Nephron progenitor cell (in vitro differentiated cells): ENCODE measurements at regions not wholly inside any gene's neighbourhood (a gene's known extent, or its start where the extent isn't known, plus 50 kb on each side); places are given as distances from the start of the nearest gene placed in this dataset.

Experiments used
- DNase-seq: peaks from one replicate; pipeline ENCODE4 v3.0.0; 2021
- H3K27ac Mint-ChIP-seq: 2 replicates; pipeline ENCODE4 v1.8.0; 2021; ENCODE audit warnings: mild to moderate bottlenecking, moderate library complexity, mixed read lengths
- H3K27me3 Mint-ChIP-seq: 2 replicates; pipeline ENCODE4 v1.8.0; 2021; ENCODE audit warnings: mild to moderate bottlenecking, low read depth, mixed read lengths; ENCODE audit not compliant: poor library complexity
- H3K36me3 Mint-ChIP-seq: 2 replicates; pipeline ENCODE4 v1.8.0; 2021; ENCODE audit warnings: low read depth, mixed read lengths
- H3K4me1 Mint-ChIP-seq: 2 replicates; pipeline ENCODE4 v1.8.0; 2021; ENCODE audit warnings: mixed read lengths
- H3K4me3 Mint-ChIP-seq: 2 replicates; pipeline ENCODE4 v1.8.0; 2021; ENCODE audit warnings: mild to moderate bottlenecking, moderate library complexity, mixed read lengths
- H3K9me3 Mint-ChIP-seq: 2 replicates; pipeline ENCODE4 v1.8.0; 2021; ENCODE audit warnings: mild to moderate bottlenecking, moderate library complexity, mixed read lengths
- TF ChIP-seq, protein P1 (sequence below): fragments of 200-600 bp; sonication (generic); IDR thresholded peaks from 2 replicates; pipeline ENCODE4 v1.5.0; 2021; ENCODE audit warnings: antibody characterized with exemption

DNA sequence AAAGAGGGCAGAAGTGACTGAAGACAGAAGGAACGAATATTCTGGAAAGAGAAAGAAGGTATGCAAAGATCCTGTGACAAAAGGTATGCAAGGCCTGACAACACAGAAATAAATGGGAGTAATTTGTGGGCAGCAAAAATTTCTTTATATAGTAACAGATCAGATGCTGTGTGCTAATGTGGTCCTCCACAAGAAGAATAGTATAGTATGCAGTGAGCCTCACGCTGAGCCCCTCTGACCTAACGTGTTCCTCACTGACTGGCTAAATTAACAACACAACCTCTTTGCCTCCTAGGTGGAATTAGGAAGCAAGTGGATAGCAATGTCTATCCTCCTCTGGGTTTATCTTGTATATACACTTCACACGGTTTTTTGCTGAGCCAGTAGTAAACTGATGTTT is 143.1 kb upstream of the SESN3 start:
- Mint-ChIP-seq H3K27ac (peak overlapping the region; percentile 41), H3K9me3 (no peaks in the 10 kb centered on the region), H3K4me3 (no peak overlapping the region), H3K4me1 (peaks cover 40% of the 10 kb centered on the region), H3K36me3 (no peaks in the 10 kb centered on the region), H3K27me3 (no peaks in the 10 kb centered on the region)
- DNase-seq = no peak
- TF ChIP-seq, protein P1, sequence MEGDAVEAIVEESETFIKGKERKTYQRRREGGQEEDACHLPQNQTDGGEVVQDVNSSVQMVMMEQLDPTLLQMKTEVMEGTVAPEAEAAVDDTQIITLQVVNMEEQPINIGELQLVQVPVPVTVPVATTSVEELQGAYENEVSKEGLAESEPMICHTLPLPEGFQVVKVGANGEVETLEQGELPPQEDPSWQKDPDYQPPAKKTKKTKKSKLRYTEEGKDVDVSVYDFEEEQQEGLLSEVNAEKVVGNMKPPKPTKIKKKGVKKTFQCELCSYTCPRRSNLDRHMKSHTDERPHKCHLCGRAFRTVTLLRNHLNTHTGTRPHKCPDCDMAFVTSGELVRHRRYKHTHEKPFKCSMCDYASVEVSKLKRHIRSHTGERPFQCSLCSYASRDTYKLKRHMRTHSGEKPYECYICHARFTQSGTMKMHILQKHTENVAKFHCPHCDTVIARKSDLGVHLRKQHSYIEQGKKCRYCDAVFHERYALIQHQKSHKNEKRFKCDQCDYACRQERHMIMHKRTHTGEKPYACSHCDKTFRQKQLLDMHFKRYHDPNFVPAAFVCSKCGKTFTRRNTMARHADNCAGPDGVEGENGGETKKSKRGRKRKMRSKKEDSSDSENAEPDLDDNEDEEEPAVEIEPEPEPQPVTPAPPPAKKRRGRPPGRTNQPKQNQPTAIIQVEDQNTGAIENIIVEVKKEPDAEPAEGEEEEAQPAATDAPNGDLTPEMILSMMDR = no peak

DNA sequence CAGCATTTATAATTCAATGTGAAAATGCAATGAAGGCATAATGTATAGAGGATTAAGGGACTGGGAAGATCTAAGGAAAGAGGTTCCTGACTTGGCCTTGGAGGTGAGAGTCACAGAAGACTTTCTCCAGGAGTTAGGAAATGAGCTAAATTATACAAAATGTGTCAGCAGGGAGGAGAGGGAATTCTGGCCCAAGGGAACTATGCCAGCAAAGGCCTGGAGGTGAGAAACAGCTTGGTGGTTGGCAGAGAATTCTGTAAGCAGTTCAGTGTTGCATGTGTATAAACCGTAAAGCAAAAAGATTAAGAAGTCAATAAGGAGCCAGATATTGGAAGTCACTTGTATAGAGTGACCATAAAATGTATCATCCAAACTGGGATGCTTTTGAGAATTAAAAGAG is 142.2 kb upstream of the SESN3 start:
- TF ChIP-seq, protein P1 = no peak
- no peak for DNase-seq

DNA sequence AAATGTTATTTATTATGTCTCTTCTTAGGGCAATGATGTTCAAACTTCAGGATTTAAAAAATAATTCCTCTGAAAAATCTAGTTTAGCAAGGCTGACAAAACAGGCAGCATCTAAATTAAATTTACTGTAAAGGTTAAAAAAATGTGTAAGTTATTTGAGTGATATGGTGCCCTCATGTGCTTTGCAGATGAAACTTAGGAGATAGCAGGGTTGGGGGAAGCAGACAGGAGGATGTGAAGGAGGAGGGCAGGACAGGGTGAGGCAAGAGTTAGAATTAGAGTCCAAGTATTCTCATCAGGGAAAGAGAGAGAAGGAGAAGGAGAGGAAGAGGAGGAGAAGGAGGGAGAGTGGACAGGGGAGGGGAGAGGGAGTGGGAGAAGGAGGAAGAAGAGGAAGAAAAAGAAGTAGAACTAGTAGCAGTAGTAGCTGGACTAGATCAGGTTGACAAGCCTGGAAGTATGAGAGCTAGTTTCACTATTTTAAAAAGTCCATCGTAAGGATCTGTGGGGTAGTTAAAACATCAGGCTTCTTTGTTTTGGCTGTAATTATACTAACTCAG is 141.2 kb upstream of the SESN3 start:
- no peak for DNase-seq
- no peak overlapping the region for H3K4me3 Mint-ChIP-seq
- TF ChIP-seq, protein P1 = no peak
- peaks cover 38% of the 10 kb centered on the region for H3K4me1 Mint-ChIP-seq
- H3K36me3 Mint-ChIP-seq = no peaks in the 10 kb centered on the region
- H3K9me3 Mint-ChIP-seq = no peaks in the 10 kb centered on the region
- H3K27ac Mint-ChIP-seq = no peak overlapping the region
- no peaks in the 10 kb centered on the region for H3K27me3 Mint-ChIP-seq

More for the DNA sequence above, 142.2 kb upstream of the SESN3 start:
- H3K36me3 Mint-ChIP-seq = no peaks in the 10 kb centered on the region
- H3K4me3 Mint-ChIP-seq = no peak overlapping the region
- peaks cover 39% of the 10 kb centered on the region for H3K4me1 Mint-ChIP-seq
- H3K9me3 Mint-ChIP-seq = no peaks in the 10 kb centered on the region
- H3K27me3 Mint-ChIP-seq = no peaks in the 10 kb centered on the region
- H3K27ac Mint-ChIP-seq = no peak overlapping the region

DNA sequence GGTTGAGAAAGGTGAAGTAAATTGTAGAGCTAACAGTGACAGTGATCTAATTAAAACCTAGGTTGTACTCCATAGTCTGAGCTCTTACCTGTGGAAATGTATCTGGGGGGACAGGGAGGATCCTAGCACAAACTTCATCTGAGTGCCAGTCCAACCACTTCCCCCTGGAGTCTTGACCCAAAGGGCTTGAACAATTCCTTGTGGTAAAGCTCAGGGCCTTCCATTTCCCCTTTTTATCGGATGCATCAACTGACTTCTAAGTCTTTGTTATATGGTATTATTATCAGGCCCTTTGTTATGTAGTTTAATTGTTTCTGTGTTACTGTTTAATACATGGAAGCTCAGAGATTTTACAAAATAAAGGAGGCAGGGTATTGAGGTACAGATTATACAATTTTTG is 140.2 kb upstream of the SESN3 start:
- TF ChIP-seq, protein P1 = no peak
- Mint-ChIP-seq H3K27ac (no peak overlapping the region), H3K9me3 (no peaks in the 10 kb centered on the region), H3K36me3 (no peaks in the 10 kb centered on the region), H3K4me1 (peaks cover 35% of the 10 kb centered on the region), H3K4me3 (no peak overlapping the region), H3K27me3 (no peaks in the 10 kb centered on the region)
- DNase-seq = no peak

DNA sequence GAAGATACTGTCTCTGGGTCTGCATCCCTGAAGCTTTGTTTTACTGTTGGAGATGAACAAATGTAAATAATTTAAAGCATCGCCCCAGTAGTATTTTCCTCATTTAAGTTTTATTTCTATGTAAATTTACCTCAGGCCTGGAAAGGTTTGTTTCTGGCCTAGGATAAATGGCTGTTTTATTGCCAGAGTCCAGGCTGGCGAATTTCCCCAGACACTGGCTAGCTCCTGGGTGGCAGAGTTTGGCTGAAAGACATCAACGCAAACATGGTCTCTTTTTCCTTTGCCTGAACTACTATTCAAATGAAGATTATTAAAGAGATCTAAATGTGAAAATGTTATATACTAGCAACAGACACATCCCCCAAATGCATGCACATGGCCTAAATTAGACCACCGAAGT is 136.7 kb upstream of the SESN3 start:
- Mint-ChIP-seq H3K27ac (peak overlapping the region; percentile 44), H3K27me3 (no peaks in the 10 kb centered on the region), H3K4me3 (no peak overlapping the region), H3K36me3 (no peaks in the 10 kb centered on the region), H3K9me3 (no peaks in the 10 kb centered on the region), H3K4me1 (peaks cover 56% of the 10 kb centered on the region)
- no peak for DNase-seq
- TF ChIP-seq, protein P1 = no peak

DNA sequence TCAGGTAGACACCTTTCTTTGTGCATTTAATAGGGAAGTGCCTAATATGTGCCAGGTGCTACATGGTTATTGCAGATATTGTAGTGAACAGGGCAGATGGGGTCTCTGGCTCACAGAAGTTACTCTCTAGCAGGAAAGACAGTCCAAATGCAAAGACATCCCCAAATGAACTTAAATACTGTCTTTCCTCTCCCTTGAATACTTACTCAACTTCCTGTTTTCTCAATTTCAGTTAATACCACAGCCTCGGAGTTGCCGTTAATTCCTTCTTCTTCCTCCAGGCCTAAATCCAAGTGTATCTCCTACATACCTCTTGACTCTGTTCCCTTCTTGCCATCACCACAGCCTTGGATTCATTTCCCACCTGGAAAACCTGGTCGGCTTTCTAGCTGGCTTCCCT is 134.3 kb upstream of the SESN3 start:
- Mint-ChIP-seq H3K27ac (no peak overlapping the region), H3K36me3 (no peaks in the 10 kb centered on the region)
- no peak for DNase-seq

More for the DNA sequence above, 134.3 kb upstream of the SESN3 start:
- no peak overlapping the region for H3K4me3 Mint-ChIP-seq
- TF ChIP-seq, protein P1 = no peak
- H3K9me3 Mint-ChIP-seq = no peaks in the 10 kb centered on the region
- peaks cover 3% of the 10 kb centered on the region for H3K27me3 Mint-ChIP-seq
- peaks cover 50% of the 10 kb centered on the region for H3K4me1 Mint-ChIP-seq
